GM21576 (cell line): ENCODE measurements at regions not wholly inside any gene's neighbourhood (a gene's known extent, or its start where the extent isn't known, plus 50 kb on each side); places are given as distances from the start of the nearest gene placed in this dataset.
"Not testable (repeated sequence)": the region's sequence is repeated elsewhere in the genome, so short reads cannot be mapped to it uniquely, and the experiment has no call there.

Source experiments
- ATAC-seq: cut with Tn5 transposase; IDR thresholded peaks from one replicate; pipeline ENCODE4 v1.9.1; 2021; ENCODE audit warnings: mild to moderate bottlenecking, moderate library complexity; ENCODE audit not compliant: unreplicated experiment

DNA sequence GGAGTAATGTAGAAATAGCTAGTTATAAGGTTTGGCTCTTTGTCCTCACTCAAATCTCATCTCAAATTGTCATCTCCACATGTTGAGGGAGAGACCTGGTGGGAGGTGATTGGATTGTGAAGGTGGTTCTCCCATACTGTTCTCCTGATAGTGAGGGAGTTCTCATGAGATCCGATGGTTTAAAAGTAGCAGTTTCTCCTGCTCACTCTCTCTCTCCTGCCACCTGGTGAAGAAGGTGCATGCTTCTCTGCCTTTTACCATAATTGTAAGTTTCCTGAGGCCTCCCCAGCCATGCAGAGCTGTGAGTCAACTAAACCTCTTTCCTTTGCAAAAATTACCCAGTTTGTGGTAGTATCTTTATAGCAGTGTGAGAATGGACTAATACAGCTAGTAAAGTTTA is 849.4 kb downstream of the DACH1 start:
- ATAC-seq: no peak

DNA sequence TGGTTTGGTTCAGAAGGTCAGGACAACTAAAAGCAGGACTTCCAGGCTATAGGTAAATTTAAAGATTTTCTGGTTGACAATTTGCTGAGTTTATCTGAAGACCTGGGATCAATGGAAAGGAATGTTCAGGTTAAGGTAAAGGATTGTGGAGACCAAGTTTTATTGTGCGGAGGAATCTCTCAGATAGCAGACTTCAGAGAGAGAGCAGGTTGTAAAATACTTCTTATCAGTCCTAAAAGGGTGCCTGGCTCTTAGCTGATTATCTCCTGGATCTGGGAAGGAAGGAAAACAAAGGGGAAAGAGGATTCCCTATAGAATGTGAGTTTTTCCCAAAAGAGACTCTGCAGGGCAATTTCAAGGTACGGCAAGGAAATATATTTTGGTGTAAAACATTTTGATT is 851.5 kb downstream of the DACH1 start:
- ATAC-seq: no peak

DNA sequence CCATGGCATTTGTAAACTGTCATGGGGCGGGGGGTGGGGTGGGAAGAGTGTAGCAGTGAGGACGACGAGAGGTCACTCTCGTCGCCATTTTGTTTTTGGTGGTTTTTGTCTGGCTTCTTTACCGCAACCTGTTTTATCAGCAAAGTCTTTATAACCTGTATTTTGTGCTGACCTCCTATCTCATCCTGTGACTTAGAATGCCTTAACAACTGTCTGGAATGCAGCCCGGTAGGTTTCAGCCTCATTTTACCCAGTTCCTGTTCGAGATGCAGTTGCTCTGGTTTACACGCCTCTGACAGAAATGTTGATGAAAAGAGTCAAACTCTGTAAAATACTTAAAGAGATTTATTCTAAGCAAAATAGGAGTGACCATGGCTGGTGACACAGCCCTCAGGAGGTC is 852.0 kb downstream of the DACH1 start:
- no peak for ATAC-seq

DNA sequence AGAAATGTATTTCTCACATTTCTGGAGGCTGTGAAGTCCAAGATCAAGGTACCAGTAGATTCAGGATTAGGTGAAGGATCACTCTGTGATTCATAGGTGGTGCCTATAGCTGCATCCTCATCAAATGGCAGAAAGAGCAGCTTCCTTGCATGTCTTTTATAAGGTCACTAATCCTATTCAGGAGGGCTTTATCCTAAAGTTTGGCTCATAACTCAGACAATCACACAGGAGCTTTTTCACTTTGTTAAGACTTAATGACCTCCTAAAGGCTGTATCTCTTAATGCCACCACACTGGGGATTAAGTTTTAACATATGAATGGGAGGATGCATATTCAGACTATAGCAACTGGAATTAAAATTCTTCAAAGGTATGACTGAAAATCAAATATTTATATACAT is 861.1 kb downstream of the DACH1 start:
- ATAC-seq: no peak

DNA sequence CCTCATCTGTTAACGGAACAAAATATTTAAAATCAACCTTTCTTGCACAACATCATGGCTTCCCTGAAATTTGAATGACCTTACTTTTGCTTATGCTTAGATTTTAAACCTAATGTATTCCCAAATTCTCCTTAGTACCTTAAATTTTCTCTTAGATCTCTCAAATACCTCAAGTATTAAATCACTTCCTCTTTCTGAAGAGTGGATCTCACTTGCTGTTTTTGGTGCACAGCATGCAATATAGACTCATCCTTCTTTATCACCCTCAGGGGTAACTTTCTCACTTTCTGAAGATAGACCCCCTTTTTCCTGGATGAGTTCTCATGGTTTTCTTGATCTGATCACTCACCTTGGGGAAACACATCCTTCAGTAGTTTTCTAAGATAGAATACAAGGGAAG is 871.7 kb downstream of the DACH1 start:
- no peak for ATAC-seq

DNA sequence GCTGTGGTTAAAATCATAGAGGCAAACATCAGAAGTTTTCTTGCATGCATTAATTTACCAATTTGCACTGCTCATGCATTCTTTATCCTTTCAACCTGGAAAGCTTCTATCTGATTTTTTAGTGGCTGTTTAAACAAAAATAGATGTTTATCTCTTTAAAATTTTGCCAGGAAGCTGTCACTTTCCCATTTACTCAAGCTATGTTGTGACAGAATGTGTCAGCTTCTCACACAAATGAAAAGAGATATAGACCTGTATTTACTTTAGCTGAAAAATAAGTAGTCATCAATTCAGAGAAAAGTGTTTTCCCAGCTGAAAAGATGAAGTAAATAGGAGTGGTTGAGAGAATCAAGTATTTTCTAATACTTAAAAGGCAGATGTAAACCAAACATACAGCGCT is 872.8 kb downstream of the DACH1 start:
- ATAC-seq: no peak

DNA sequence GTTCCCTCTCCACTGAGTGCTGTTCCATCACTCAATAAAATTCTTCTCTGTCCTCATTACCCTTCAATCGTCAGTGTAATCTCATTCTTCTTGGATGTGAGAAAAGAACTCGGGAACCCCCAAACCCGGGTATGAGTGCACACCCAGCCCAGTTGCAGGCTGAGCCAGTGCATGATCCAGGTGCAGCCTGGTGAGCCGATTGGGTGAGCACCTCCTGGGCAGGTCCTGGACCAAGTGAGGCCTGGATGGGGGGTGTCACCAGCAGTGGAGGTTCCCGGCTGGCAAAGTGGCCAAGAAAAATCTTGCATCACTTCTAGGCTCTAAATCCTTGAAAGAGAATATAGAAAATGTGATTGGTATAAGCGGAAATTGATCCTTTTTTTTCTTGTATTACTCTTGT is 878.8 kb upstream of the KLHL1 start:
- ATAC-seq: no peak

DNA sequence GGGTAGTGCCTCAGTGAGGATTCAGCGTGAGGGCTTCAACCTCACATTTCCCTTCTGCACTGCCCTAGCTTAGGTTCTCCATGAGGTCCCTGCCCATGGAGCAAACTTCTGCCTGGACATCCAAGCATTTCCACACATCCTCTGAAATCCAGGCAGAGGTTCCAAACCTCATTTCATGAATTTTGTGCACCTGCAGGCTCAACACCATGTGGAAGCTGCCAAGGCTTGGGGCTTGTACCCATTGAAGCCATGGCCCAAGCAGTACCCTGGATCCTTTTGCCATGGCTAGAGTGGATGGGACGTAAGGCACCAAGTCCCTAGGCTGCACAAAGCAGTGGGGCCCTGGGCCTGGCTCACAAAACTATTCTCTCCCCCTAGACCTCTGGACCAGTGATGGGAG is 877.1 kb upstream of the KLHL1 start:
- ATAC-seq: no peak

DNA sequence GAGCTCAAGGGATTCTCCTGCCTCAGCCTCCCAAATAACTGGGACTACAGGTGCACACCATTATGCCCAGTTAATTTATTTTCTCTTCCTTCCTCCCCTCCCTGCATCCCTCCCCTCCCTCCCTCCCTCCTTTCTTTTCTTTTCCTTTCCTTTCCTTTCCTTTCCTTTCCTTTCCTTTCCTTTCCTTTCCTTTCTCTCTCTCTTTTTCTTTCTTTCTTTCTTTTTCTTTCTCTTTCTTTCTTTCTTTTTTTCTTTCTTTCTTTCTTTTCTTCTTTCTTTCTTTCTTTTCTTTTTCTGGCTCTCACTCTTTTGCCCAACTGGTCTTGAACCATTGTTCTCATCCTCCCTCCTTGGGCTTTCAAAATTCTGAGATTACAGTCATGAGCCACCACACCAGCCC is 873.0 kb upstream of the KLHL1 start:
- ATAC-seq: not testable (repeated sequence)

DNA sequence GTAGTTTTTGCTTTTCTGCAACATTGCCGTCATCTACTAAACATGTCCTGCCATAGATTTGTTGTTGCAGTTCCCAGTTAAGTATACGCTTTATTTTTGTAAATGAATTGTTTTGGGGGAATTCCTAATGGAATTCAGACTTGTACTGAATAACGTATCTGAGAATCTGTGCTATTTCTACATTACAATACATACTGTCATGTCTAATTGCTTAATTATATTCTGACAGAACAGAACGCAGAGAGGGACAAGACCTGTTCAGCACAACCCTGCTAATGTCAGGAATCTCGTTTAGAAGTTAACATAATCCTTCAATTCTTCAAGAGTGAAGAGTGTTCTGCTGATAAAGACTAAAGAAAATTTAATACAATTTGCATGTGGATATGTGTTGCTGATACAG is 861.1 kb upstream of the KLHL1 start:
- ATAC-seq: no peak

DNA sequence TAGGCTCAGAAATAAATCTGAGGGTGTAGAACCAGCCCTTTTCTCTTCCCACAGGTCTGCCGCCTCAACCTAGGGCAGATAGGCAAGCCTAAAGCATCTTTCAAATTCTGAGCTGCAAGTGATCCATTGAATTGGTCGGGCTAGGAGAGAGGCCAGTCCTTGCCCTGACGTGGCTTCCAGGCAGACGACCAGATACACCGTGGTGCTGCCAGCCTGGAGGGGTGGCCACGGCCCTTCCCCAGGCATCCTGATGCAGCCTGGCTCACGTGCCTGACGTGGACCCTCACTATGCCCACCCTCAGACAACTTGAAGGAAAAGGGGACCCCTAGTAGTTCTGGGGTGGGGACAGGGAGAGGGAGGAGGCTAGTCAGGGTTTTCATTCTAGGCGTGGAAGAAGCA is 859.3 kb upstream of the KLHL1 start:
- no peak for ATAC-seq

DNA sequence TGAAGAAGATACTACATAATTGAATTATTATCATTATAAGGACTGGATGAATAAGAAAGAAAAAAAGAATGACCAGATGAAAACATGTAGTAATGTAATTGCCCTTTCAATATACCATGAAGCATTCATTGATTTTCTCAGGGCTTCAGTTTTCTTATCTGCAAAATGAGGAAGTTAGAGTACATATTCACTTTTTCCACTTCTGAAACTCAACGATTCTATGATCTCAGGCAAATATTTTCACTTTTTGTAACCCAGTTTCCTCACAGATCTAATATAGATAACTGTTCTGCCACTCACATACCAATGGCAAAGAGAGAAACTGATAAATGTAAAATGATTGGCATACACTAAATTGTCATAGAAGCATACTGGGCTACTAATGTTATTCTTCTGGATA is 856.6 kb upstream of the KLHL1 start:
- no peak for ATAC-seq

DNA sequence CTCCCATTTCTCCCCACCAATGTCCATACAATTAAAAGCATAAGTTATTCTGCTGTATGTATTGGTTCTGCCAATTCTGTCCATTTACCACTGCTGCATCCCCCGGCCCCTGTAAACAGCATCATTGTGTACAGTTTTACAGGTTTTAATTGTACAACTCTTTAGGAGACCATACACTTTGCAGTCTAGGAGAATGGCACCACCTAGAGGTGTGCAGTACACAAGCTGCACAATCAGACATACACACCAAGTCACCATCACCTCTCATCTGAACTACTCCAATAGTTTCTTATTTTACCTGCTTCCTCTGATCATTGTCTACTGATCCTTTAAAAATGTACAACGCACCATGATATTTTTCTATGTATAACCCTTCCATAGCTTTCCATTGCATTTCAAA is 855.9 kb upstream of the KLHL1 start:
- no peak for ATAC-seq

DNA sequence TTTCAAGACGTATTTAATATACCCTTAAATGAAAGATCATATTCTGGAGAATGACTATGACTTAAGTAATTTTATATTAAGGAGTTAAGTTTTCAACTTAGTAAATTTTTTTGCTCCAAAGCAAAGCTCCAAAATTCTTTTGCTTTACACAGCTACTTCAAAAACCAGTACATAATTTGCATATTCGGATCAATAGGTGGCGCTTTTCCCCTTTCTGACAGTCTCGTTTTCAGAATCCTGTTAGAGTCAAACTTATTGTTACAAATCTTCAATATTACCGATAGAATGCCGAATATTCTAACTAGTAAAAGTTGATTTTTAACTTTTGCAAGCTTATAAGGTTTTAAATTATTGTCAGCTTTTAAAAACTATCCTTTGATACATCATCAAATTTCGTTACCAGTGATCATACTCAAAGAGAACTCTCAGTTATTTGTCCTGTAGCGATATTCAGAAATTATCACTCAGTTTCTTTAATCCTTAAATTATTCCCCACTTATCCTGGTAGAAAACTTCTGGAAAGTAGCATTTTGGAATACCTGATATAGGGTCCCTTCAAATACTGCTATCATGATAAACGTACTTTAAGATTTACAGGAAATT is 852.7 kb upstream of the KLHL1 start:
- no peak for ATAC-seq

DNA sequence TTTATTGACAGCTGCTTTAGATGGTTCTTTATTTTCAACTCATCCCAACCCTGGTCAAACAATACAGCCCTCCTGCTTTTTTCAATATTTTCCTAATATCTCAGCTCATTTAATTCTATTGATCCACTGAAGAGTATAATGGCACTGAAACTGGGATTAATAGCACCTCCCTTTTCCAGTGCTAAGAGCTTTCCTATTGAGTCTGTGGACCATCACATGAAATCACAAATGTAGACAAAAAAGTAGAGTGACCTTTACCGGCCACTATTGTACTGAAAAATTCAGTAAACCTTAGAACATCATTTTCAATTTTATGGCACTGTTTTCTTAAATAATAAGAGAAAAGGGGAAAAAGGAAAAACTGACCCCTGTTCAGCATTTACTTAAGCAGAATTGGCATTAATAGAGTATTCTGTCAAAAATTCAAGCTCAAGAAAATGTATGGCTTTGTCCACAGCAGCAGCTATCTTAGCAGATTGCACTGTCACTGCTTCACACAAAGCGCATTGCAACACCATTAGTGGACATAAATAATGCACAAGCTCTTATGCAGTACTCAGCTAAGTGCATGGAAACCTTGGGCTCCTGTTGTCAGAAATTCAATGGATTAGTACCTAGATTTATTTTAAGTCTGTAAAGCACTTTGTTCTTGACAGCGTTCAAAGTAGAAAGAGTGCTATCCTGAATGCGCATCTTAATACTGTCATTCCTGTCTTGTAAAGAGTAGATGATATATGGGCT is 851.0 kb upstream of the KLHL1 start:
- no peak for ATAC-seq

DNA sequence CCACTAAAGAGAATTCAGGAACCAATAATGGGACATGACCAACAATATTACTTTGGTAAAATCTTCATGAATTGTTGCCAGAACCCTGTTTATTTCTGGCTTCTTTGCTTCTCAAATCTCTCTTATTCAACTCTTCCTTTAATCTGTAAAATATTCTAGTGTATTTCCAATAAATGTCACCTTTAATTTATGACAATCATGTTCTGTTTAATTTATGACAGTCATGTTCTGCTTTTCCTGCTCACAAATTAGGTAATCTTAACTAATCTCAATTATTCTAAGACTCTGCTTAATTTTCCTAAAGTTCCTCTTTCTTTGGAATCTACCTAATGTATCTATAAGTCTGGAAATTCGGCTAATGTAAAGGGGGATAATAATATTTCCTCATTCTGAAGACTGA is 847.6 kb upstream of the KLHL1 start:
- ATAC-seq: no peak

DNA sequence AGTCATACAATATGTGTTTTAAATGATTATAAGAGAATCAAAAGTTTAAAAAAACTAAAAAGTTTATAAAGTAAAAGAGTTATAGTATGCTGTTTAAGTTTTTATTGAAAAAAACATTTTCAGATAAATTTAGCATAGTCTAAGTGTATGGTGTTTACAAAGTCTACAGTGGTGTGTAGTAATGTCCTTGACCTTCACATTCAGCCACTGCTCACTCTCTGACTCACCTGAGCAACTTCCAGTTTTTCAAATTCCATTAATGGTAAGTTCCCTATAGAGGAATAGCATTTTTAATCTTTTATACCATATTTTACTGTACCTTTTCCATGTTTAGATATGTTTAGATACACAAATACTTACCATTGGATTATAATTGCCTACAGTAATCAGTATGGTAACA is 842.4 kb upstream of the KLHL1 start:
- ATAC-seq: no peak

DNA sequence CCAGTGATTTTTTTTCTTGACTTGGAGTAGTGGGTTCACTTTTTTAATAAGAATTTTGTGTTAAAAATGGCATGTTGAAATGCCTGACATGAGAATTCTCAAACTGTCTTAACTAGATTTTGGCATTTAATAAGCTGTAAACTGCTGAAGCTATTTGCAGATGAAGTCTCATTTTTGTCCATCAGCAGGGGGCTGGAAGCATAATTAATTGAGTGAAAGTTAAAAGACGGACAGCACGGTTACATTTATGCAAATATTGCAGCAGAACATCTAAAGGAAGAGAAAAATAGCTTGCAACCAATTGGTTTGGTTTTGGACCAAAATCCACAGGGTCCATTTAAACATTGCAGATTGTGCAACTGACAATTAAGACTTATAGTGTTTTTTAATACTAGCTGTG is 837.3 kb upstream of the KLHL1 start:
- no peak for ATAC-seq

DNA sequence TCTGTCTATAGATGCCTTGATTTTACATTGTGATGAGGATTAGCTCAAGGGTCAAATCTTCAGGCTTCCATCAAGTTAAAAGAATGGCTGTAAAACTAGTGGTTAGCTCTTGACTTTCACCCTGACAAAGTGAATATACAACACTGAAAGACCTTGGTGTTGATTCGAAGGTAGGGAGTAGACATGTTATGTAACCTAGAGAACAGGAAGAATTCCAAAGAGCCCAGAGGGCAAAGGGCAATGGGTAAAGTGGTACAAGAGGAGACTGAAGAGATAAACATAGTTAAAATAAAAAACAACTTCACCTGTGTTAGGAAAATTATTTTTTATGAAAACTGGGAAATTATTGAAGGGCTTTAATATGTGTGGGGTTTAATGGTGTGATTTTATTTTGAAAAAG is 833.2 kb upstream of the KLHL1 start:
- ATAC-seq: no peak

DNA sequence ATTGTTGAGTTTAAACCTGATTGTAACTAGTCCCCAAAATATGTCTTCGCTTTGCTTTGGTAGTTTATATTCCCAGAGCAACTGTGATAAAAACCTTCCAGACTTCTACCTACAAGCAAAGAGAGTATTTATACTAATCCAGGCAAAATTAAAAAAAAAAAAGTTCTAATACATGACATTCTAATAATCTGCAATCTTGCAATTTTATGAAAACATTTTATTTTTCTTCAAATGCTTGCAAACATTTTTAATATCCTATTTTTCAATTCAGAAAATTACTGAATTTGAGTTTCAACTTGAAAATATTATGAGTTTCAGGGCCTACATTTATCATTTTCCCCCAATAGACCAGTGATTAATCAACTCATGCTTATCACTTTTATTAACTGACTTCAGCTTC is 830.2 kb upstream of the KLHL1 start:
- ATAC-seq: no peak

DNA sequence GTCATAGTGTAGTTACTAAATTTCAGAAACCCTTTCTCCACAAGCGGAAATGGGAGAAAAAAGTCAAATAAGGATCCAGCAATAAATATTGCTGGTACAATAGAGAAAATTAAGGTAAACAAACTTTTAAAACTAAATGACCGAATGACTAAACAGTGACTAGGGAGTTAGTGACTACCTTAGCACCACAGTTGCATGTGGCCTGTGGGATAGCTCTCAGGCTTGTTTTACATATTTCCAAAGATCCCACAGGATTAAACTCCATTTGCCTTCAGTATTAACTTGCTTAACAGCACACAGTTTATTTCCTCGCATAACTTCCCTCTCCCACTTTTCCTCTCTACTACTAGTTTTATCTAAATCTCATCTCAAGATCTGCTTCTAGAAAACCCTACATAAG is 824.3 kb upstream of the KLHL1 start:
- ATAC-seq: no peak

DNA sequence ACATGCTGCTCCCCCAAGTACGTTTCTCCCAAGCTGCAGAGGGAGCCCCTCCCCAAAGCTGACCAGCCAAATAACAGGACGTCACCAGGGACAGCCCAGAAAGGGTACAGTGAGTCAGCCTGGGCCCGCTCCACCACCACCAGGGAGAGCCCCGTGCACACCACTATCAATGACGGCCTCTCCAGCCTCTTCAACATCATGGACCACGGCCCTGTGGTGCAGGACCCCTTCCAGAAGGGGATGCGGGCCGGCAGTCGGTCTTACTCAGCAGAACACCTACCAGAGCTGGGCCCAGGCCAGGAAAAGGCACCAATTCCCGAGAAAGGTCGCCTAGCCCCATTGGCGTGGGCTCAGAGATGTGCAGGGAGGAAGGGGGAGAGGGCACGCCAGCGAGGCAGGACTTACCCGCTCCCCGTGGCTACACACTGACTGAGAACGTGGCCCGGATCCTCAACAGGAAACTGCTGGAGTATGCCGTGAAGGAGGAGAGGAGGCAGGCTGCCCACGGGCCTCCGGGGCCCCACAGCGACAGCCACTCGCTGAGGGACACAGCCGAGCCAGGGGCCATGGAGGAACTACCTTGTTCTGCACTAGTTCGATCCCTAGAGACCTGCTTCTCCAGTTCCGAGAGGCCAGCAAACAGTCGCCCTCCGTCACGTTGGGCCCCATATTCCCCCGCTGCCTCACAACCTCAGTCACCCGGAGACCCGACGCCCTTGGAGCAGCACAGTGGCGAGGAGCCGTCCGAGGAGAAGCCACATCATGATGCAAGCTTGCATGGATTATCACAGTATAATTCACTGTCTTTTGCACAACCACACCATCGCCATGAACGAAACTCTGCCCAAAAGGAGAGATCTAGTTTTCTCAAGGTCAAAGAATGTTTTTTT is 815.9 kb upstream of the KLHL1 start:
- ATAC-seq: no peak
